Bronchial epithelial cell (primary cell): ENCODE measurements at regions not wholly inside any gene's neighbourhood (a gene's known extent, or its start where the extent isn't known, plus 50 kb on each side); places are given as distances from the start of the nearest gene placed in this dataset.

Experiments used
- DNase-seq: peaks from one replicate; pipeline ENCODE4 v3.0.0-alpha.2; 2010; ENCODE audit warnings: low read depth
- FAIRE-seq: peaks from 2 replicates; lab custom pipeline; 2011; peaks lifted over from hg19 to GRCh38; lab: Jason Lieb, UNC
- H3K27me3 ChIP-seq: 2 replicates; pipeline ENCODE4 v1.5.1; 2011; ENCODE audit warnings: low read length; ENCODE audit not compliant: control insufficient read depth, insufficient read depth
- H3K36me3 ChIP-seq: 2 replicates; pipeline ENCODE4 v1.5.1; 2011; ENCODE audit warnings: low read length; ENCODE audit not compliant: control insufficient read depth, insufficient read depth
- H3K4me3 ChIP-seq: 2 replicates; pipeline ENCODE4 v1.5.1; 2011; ENCODE audit warnings: mild to moderate bottlenecking, low read depth, low read length, control low read depth
- TF ChIP-seq, protein P1 (sequence below): IDR thresholded peaks from 2 replicates; pipeline ENCODE4 v1.5.1; 2011; ENCODE audit warnings: mild to moderate bottlenecking, moderate library complexity, low read length, control low read depth, inconsistent platforms; ENCODE audit not compliant: insufficient read depth, severe bottlenecking

- no peak for DNase-seq
- Histone ChIP-seq H3K36me3 (no peaks in the 10 kb centered on the region), H3K4me3 (no peak overlapping the region), H3K27me3 (no peaks in the 10 kb centered on the region)
- TF ChIP-seq, protein P1, sequence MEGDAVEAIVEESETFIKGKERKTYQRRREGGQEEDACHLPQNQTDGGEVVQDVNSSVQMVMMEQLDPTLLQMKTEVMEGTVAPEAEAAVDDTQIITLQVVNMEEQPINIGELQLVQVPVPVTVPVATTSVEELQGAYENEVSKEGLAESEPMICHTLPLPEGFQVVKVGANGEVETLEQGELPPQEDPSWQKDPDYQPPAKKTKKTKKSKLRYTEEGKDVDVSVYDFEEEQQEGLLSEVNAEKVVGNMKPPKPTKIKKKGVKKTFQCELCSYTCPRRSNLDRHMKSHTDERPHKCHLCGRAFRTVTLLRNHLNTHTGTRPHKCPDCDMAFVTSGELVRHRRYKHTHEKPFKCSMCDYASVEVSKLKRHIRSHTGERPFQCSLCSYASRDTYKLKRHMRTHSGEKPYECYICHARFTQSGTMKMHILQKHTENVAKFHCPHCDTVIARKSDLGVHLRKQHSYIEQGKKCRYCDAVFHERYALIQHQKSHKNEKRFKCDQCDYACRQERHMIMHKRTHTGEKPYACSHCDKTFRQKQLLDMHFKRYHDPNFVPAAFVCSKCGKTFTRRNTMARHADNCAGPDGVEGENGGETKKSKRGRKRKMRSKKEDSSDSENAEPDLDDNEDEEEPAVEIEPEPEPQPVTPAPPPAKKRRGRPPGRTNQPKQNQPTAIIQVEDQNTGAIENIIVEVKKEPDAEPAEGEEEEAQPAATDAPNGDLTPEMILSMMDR = no peak
- peak; percentile 50 for FAIRE-seq
Observed at GRCh38 chr18:7288544-7288943, 57.7 kb downstream of the LRRC30 start.

DNA sequence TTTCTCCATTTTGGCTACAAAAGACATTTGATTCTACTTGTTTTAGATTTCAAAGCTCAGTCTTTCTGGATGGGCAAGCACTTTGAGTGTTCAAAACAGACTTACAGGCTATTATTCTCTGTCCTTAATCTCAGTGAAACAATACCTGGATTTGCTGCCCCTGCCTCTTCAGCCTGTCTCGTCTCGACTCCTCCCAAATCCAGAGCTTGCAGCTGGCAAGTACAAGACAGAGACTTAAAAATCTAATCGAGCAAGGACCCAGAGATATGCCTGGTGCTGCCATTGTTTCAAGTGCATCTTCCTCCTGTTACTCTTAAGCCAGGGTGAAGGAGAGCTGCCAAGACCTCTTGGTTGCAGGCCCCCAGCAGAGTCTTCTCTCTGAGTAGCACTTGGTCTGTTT lies 59.2 kb downstream of the LRRC30 start:
- H3K4me3 ChIP-seq = no peak overlapping the region
- FAIRE-seq = no peak
- TF ChIP-seq, protein P1 = no peak
- DNase-seq = no peak
- H3K27me3 ChIP-seq = no peaks in the 10 kb centered on the region
- H3K36me3 ChIP-seq = no peaks in the 10 kb centered on the region

GRCh38 chr18:7291046-7291445 lies 60.2 kb downstream of the LRRC30 start:
- Histone ChIP-seq H3K36me3 (no peaks in the 10 kb centered on the region), H3K4me3 (no peak overlapping the region), H3K27me3 (no peaks in the 10 kb centered on the region)
- TF ChIP-seq, protein P1 = no peak
- DNase-seq (no peak), FAIRE-seq (no peak)

DNA sequence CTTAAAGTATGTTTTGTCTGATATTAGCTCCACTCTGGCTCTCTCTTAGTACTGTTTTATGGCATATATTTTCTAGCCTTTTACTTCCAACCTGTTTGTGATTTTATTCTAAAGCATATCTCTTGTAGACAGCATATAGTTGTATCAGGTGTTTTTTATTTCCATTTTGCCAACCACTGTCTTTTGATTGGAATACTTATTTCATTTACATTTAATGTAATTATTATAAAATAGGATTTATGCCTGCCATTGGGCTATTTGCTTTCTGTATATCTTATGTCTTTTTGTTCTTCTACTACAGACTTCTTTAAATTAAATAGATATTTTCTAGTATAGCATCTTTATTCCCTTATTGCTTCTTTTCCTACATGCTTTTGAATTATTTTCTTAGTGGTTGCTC lies 67.3 kb downstream of the LRRC30 start:
- Histone ChIP-seq H3K27me3 (no peaks in the 10 kb centered on the region), H3K4me3 (no peak overlapping the region), H3K36me3 (no peaks in the 10 kb centered on the region)
- no peak for DNase-seq
- TF ChIP-seq, protein P1 = no peak
- no peak for FAIRE-seq

DNA sequence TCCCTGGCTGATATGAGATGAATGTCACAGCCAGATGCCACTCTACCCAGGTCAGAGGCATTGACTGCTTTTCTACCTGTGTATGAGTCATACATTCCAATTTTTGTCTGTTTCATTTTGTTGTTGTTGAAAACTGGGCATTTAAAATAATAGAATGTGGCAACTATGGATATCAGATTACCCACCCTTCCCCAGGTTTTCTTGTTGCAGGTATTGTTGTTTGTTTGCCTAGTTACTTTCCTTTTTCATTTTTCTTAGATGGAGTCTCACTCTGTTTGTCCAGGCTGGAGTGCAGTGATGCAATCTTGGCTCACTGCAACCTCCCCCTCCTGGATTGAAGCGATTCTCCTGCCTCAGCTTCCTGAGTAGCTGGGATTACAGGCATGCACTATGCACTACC lies 70.2 kb downstream of the LRRC30 start:
- Histone ChIP-seq H3K27me3 (no peaks in the 10 kb centered on the region), H3K36me3 (no peaks in the 10 kb centered on the region), H3K4me3 (no peak overlapping the region)
- TF ChIP-seq, protein P1 = no peak
- DNase-seq (peak; percentile 82), FAIRE-seq (no peak)

GRCh38 chr18:7303316-7304060 lies 72.6 kb downstream of the LRRC30 start:
- no peak overlapping the region for H3K4me3 ChIP-seq
- TF ChIP-seq, protein P1 = no peak
- no peaks in the 10 kb centered on the region for H3K27me3 ChIP-seq
- H3K36me3 ChIP-seq = no peaks in the 10 kb centered on the region
- DNase-seq (no peak), FAIRE-seq (no peak)
